ENCODE measurements at regions not wholly inside any gene's neighbourhood (a gene's known extent, or its start where the extent isn't known, plus 50 kb on each side); places are given as distances from the start of the nearest gene placed in this dataset.

DNA sequence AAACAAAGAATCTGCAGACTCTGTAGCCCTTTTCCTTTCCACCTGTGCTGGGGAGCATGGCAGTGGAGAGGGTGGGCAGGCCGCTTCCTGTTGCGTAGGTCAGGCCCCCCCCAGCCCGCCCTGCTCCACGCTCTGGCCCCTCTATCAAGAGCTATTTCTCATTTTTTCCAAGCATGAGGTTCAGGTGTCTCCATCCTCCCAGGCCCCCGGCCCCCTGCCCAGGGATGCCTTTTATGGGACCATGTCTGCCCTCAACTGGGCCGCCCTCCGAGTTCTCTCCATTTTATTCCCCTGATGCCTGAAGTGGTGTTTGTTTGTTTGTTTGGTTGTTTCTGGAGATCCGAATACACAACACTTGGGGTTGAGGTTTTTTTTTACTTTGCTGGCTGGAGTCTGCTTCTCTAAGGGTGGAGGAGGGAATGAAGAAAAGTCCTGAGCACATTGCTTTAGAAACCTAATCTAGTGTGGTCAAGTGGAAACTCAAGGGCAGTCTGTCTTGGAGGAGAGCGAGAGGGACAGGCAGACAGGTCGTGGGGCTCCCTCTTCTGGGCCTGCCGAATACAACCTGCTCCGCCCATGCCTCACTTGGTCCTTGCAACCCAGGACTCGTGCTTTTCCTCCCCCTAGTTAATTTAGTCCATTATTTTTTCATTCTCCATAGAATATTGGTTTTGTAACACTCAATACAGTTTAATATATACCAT is 176.5 kb upstream of the LYSMD4 start:
- no peak overlapping the region for H3K4me3 ChIP-seq (ENCODE audit: low read depth, low read length)
- TF ChIP-seq, protein P1, sequence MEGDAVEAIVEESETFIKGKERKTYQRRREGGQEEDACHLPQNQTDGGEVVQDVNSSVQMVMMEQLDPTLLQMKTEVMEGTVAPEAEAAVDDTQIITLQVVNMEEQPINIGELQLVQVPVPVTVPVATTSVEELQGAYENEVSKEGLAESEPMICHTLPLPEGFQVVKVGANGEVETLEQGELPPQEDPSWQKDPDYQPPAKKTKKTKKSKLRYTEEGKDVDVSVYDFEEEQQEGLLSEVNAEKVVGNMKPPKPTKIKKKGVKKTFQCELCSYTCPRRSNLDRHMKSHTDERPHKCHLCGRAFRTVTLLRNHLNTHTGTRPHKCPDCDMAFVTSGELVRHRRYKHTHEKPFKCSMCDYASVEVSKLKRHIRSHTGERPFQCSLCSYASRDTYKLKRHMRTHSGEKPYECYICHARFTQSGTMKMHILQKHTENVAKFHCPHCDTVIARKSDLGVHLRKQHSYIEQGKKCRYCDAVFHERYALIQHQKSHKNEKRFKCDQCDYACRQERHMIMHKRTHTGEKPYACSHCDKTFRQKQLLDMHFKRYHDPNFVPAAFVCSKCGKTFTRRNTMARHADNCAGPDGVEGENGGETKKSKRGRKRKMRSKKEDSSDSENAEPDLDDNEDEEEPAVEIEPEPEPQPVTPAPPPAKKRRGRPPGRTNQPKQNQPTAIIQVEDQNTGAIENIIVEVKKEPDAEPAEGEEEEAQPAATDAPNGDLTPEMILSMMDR (IDR thresholded peaks at IDR 0.05; ENCODE audit: low read depth, low read length): peak; percentile 7
- in situ Hi-C loops (cut with HindIII; ENCODE audit: low sequenced_read_pairs): no loop called here
- no peak for DNase-seq (ENCODE audit: low read depth, low spot score)

DNA sequence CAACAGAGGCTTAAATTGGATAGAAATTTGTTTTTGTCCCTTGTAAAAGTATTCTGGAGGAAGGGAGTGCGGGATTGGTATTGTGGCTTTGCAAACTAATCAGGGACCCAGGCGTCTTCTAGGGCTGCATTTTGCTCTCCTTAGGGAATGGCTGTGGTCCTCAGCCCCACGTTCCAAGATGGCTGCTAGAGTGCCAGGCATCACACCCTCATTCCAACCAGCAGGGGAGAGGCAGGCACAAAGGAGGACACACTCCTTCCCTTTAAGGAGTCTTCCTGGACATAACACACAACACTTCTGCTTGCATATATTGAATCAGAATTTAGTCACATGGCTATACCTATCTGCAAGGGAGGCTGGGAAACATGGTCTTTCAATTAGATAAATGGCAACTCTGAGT is 174.5 kb upstream of the LYSMD4 start:
- no peak overlapping the region for H3K4me3 ChIP-seq (ENCODE audit: low read depth, low read length)
- TF ChIP-seq, protein P1 (IDR thresholded peaks at IDR 0.05; ENCODE audit: low read depth, low read length): no peak
- DNase-seq (ENCODE audit: low read depth, low spot score): no peak
- in situ Hi-C loops (cut with HindIII; ENCODE audit: low sequenced_read_pairs): no loop called here

DNA sequence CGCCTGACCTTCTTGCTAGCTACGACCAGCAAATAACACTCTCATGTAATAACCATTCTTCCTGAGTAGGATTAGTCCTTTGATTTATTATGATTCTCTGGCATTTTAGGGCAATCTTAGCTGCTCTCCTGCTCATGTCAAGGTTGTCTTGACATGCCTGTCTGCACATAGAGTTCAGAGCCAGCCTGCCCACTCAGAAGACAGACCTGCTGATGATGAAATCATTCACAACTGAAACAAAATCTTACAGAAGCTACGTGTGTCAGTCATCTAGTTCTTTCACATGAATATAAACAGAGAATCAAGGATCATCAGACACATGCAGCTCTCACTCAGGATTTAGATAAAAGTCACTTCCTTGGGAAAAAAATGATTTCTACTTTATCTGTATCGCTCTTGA is 173.6 kb upstream of the LYSMD4 start:
- in situ Hi-C loops (cut with HindIII; ENCODE audit: low sequenced_read_pairs): no loop called here
- DNase-seq (ENCODE audit: low read depth, low spot score): no peak
- TF ChIP-seq, protein P1 (IDR thresholded peaks at IDR 0.05; ENCODE audit: low read depth, low read length): no peak
- no peak overlapping the region for H3K4me3 ChIP-seq (ENCODE audit: low read depth, low read length)

DNA sequence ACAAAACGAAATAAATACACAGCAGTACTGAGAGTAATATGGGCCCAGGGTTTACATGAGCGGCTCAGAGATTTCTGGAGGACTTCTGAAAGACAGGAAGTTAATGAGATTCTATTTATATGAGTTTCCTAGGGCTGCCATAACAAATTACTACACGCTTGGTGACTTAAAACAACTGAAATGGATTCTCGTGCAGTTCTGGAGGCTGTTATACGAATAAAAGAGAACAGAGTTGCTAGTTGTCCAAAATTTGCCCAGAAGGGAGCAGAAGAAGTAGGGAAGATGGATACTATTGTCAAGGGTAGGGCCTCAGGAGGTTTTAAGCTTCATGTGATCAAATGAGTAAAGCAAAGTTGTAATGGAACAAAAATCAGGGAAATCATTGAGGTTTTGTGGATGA is 173.1 kb upstream of the LYSMD4 start:
- TF ChIP-seq, protein P1 (IDR thresholded peaks at IDR 0.05; ENCODE audit: low read depth, low read length): no peak
- DNase-seq (ENCODE audit: low read depth, low spot score): no peak
- no peak overlapping the region for H3K4me3 ChIP-seq (ENCODE audit: low read depth, low read length)
- in situ Hi-C loops (cut with HindIII; ENCODE audit: low sequenced_read_pairs): no loop called here

DNA sequence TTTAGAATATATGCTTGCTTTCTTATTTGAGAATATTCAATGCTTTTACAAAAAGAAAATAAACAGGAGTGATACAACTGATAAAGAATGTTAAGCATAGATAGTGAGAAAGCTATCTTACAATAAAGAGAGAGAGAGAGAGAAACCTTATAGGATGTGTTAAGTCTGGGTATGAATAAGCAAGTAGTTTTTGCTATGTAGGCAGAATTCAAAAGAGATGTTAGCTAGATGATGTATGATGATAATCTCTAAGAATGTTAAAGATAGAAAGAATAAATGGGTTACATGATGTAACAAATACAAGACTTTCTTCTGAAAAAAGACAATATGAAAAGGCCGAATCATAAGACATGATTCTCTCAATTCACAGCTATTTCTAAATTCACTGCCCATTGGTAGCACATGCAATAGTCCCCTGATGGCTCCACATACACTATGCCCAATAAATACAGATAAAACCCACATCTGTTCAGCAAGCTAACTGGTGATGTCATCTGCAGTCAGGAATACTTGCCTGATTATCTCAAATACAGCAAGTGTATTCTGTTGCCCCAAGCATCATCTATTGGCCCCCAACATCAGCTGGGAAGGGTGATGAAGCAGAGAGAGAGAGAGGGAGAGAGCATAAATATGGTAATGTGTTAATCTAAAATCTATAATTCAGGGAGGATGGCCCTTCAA is 169.2 kb upstream of the LYSMD4 start:
- in situ Hi-C loops (cut with HindIII; ENCODE audit: low sequenced_read_pairs): no loop called here
- H3K4me3 ChIP-seq (ENCODE audit: low read depth, low read length): no peak overlapping the region
- DNase-seq (ENCODE audit: low read depth, low spot score): no peak
- TF ChIP-seq, protein P1 (IDR thresholded peaks at IDR 0.05; ENCODE audit: low read depth, low read length): no peak

DNA sequence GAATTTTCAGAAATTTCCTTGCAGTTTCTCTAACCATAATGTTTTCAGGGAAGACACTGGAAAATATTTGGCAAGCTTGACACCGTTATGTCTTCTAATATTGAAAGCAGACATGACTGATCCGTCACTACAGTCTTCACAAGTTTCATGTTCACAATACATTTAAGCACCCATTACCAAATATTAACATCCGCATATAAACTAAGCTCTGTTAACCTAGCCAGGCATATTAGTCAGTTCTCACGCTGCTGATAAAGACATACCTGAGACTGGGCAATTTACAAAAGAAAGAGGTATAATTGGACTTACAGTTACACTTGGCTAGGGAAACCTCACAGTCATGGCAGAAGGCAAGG is 162.7 kb upstream of the LYSMD4 start:
- TF ChIP-seq, protein P1 (IDR thresholded peaks at IDR 0.05; ENCODE audit: low read depth, low read length): no peak
- in situ Hi-C loops (cut with HindIII; ENCODE audit: low sequenced_read_pairs): no loop called here
- no peak for DNase-seq (ENCODE audit: low read depth, low spot score)

More for the DNA sequence above, 162.7 kb upstream of the LYSMD4 start:
- no peak overlapping the region for H3K4me3 ChIP-seq (ENCODE audit: low read depth, low read length)

All from astrocyte of the spinal cord (primary cell).